Gastroesophageal sphincter (tissue), 3 donors: ENCODE measurements at regions not wholly inside any gene's neighbourhood (a gene's known extent, or its start where the extent isn't known, plus 50 kb on each side); places are given as distances from the start of the nearest gene placed in this dataset.

ENCODE experiments used
- CTCF ChIP-seq, 4 experiments: fragments of 200-600 bp in 2 of 4; fragments of 450-650 bp in 2 of 4; sonication (generic) in 1 of 4; IDR thresholded peaks; one replicate each; pipeline ENCODE4 v1.5.1; 2017 to 2019; ENCODE audit warnings: antibody characterized with exemption in 4 of 4, mild to moderate bottlenecking in 2 of 4, moderate library complexity in 2 of 4
- EP300 ChIP-seq: sonication (generic); formaldehyde crosslinking; IDR thresholded peaks from one replicate; pipeline ENCODE4 v1.6.1; 2017; ENCODE audit warnings: antibody characterized with exemption, mild to moderate bottlenecking
- POLR2A ChIP-seq, 2 donors: fragments of 450-650 bp; IDR thresholded peaks; one replicate each; pipeline ENCODE4 v1.6.1; 2017; ENCODE audit warnings: antibody characterized with exemption in 2 of 2, mild to moderate bottlenecking in 2 of 2, moderate library complexity in 1 of 2
- POLR2AphosphoS5 ChIP-seq: sonication (generic); formaldehyde crosslinking; IDR thresholded peaks from one replicate; pipeline ENCODE4 v1.6.1; 2017; ENCODE audit warnings: antibody characterized with exemption

- TF ChIP-seq POLR2AphosphoS5, result no peak
- no peak for TF ChIP-seq EP300
- no peak for TF ChIP-seq CTCF (IDR thresholded peaks at IDR 0.05)
- no peak for TF ChIP-seq POLR2A (IDR thresholded peaks at IDR 0.05)
Measured at GRCh38 chr5:113989913-113990305, 372.0 kb upstream of the KCNN2 start.
